HG02870 (cell line): ENCODE measurements at regions not wholly inside any gene's neighbourhood (a gene's known extent, or its start where the extent isn't known, plus 50 kb on each side); places are given as distances from the start of the nearest gene placed in this dataset.

Experiments used
- ATAC-seq: cut with Tn5 transposase; IDR thresholded peaks from one replicate; pipeline ENCODE4 v1.9.1; 2021; ENCODE audit warnings: mild to moderate bottlenecking, moderate library complexity; ENCODE audit not compliant: unreplicated experiment

- ATAC-seq: no peak
Observed at GRCh38 chrX:11952176-11952720, 186.0 kb upstream of the FRMPD4 start.

GRCh38 chrX:11953615-11954014 is 184.7 kb upstream of the FRMPD4 start:
- no peak for ATAC-seq

GRCh38 chrX:11954176-11954575 is 184.1 kb upstream of the FRMPD4 start:
- no peak for ATAC-seq

DNA sequence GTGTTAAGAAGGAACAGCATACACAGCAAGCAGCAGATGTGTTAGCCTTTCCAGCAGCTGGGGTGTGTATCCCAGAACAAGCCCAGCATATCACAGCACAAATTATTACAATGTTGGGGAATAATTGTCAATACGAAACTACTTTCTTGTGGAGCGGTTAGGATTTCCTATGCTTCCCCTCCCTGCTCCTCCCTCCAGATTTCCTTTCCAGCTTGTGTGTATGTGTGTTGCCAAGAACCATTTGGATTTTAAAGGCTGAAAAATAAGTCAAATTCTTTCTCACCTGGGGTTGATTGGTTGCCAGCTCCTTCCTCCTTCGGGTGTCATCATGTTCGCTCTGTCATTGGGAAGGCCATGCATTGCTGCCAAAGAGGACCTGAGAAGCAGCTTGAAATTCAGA is 178.2 kb upstream of the FRMPD4 start:
- ATAC-seq: no peak

- no peak for ATAC-seq
Observed at GRCh38 chrX:11965436-11965835, 172.8 kb upstream of the FRMPD4 start.

DNA sequence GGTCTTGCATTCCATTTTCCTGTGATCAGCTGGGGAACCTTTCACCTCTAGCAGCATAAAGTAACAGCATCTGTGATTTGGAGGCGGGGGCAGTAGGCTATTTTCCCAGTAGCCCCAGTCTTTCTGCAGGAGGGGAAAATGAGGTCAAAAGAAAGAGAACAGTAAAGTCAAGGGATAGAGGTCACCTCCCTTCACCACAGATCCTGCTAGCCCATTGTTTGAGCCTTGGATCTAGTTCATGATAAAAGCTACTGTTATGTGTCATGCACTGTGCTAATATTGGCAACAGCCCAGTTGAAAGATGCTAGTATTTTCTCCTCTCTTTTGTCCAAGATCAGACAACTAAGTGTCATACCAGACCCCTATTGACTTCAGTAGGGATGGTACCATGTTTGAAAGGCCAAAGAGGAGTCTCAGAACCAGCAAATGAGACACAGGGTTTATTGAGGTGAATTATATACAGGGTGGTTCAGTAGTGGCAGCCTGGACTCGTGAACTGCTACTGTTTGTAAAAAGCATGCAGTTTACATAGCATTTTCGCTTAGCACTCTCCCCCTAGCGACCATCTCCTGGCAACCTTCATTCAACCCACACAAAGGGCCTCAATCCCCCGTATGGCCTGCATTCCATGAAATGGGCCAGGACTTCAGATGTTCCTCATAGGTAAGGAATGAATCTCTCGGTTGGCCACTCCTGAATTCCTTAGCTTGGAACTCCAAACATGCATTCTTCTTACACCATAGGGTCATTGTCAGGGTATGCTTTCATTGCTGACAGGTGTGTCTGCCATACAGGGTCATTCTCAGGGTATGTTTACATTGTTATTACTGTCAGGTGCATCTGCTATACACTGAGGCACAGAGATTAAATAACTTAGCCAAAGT is 170.0 kb upstream of the FRMPD4 start:
- no peak for ATAC-seq

GRCh38 chrX:11968991-11969390 is 169.3 kb upstream of the FRMPD4 start:
- no peak for ATAC-seq

DNA sequence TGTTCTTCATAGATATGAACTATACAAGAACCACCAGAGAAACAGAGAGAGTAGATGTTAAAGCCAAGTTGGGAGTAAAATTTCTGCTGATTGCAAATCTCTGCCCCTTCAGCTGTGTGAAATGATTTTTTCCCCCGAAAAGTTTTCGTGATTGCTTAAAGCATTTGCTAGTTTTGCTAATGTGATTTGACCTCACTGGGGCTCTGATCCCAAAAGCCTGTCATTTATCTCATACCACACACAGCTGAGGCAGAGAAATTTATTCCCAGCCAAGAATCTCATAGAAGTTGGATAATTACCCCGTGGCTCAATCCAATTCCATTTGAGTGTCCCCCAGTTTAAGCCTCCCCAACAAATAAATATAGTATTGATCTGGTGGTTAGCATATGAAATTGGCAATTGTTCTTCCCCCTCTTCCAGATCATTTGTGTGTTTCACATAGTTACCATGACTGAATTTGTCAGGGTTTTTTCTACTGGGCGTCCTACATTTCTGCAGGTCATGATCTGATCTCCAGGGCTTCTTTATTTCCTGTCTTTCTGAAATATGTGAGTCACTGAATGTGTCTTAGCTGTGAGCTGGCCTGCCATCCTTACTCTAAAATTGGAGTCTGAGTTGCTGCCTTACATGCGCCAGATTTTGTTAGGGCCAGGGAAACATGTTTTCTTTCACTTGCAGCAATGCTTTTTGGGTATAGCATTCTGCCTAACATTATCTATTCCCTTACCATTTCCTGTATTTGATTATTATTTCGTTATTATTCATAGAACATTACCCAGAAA is 167.5 kb upstream of the FRMPD4 start:
- ATAC-seq: no peak

DNA sequence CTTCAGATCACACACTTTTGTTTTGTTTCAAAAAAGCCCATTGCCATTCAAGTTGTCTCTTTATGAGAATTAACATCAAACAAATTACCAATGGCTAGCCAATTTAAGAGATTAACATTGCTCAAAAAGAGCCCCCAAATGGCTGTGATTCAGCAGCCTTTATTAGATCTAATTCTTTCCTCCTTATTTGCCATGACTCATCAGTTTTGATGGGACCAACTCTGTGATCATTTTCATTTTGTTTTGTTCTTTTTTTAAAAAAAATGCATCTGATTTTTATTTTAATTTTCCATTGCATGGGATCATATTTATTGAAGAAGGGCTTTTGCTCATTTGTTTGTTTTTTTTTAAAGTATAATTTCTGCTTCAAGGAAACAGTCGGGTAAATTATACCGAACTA is 161.6 kb upstream of the FRMPD4 start:
- no peak for ATAC-seq

GRCh38 chrX:11992271-11992670 is 146.0 kb upstream of the FRMPD4 start:
- ATAC-seq: no peak

DNA sequence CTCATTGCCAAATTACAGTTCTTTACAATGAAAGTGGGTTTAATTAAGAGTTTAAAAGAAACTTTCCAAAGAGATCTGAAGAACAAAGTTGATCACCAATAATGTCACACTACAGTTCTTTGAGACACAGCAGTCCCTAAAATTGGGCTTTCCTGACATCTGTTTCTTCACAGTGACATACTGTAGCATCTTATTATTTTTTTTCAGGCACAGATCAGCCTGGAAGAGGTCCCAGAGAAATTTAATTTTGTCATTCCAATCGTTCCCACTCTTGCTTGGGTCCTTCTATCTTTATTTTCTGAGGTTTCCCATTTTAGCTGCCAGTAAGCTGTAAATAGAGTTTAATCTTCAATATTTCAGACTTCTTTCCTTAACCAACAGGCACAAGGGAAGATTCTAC is 143.1 kb upstream of the FRMPD4 start:
- no peak for ATAC-seq

DNA sequence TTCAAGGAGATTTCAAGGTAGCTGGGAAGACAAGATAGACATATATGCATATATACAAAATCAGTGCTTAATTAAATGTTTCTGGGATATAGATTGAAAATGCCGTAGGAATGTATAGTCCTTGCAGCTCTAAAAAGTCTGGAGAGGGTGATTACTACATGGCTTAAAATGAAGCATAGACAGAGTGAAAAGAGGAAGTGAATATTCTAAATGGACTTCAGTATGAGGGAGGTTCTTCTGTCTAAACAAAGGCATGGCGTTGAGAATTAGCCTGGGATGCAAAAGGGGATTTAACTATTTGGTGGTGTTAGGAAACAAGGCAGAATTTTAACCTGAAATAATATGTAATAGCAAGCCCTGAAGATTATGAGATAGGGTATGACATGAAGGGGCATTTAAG is 141.5 kb upstream of the FRMPD4 start:
- no peak for ATAC-seq

- ATAC-seq: no peak
Observed at GRCh38 chrX:11998944-11999343, 139.3 kb upstream of the FRMPD4 start.

- no peak for ATAC-seq
Observed at GRCh38 chrX:12002876-12003275, 135.4 kb upstream of the FRMPD4 start.

DNA sequence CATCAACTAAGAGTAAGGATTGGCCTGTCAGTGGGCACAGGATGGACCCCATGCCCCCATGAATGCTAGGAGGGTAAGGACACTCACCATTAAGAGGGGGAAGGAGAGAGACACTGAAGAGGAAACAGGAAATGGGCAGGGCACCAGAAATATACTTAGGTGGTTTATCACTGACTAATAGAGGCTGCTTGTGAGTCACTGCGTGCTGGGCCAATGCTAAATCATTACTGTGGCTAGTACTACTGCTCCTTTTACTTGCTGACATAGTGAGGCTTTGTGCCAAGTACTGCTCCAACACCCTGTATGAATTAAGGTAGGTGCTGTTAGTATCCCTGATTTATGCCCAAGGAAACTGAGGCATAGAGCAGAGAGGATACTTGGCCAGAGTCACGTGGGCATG is 130.4 kb upstream of the FRMPD4 start:
- no peak for ATAC-seq

DNA sequence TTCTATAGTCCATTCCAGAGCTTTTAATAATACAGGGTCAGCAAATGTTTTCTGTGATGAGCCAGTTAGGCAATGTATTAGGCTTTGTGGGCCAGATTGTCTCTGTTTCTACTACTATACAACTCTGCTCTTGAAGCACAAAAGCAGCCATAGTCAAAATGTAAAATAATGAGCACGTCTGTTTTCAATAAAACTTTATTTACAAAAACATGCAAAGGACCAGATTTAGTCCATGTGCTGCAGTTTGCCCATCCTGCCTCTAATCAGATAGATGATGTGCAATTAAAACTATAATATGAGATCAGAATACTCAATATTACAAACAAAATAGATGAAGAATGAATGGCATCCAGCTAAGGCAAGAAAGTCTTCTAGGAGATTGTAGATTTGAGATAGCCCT is 127.8 kb upstream of the FRMPD4 start:
- ATAC-seq: no peak

DNA sequence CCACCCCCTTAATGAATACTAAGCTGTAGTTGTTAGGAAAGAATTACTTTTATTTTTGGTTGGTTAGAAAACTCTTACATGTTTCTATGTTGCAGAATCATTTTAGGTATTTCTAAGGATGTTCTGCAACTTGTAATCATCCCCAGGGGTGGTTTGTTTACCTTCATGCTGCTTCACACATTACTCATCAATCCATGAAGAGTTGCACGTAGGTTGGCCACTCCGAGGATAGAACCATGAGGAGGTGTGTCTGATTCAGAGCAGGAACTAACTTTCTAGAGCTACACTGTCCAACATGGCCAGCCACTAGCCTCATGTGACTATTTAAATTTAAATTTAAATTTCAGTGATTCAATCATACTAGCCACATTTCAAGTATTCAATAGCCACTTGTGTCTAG is 127.2 kb upstream of the FRMPD4 start:
- ATAC-seq: no peak

- ATAC-seq: no peak
Observed at GRCh38 chrX:12013211-12013618, 125.1 kb upstream of the FRMPD4 start.

GRCh38 chrX:12021698-12022097 is 116.6 kb upstream of the FRMPD4 start:
- no peak for ATAC-seq

DNA sequence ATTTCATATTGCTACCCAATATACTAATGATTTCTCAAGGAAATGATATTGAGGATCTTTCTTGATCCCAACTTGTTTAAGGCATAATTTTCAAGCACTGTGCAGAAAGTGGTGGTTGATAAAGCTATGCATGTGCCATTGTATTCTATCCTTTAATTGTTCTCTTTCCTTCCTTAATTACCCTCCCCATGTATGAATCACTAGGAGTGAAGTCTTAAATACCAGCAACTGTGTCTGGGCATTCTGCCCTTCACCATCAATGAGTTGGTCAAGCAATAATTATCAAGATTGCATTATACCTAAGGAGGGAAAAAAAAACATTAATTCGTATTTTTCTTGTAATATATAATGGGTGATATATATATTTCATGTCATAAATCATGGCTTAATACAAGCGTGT is 111.8 kb upstream of the FRMPD4 start:
- ATAC-seq: no peak

GRCh38 chrX:12032082-12032481 is 106.2 kb upstream of the FRMPD4 start:
- no peak for ATAC-seq

DNA sequence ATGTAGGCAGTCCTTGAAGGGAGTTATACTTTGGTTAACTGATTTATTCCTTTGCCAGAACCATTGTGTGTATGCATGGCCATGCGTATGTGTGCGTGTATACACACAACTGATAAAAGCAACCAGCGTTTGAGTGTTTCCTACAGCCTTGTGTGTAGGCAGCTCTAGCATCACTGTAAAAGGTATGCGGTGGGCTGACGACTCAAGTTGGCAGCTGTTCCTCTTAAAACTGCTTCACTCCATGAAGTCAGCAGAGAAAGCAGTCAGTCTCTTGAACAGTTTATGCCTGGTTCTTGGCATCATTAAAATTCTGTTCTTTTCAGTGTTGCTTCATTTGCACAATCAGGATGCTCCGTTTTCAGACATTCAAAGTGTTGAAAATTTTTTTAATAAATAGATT is 103.5 kb upstream of the FRMPD4 start:
- no peak for ATAC-seq
